Left lobe of liver (tissue), 2 donors: ENCODE measurements at regions not wholly inside any gene's neighbourhood (a gene's known extent, or its start where the extent isn't known, plus 50 kb on each side); places are given as distances from the start of the nearest gene placed in this dataset.
A peak's percentile ranks its signal among the peaks of the same experiment; 100 is the strongest.
"Not testable (repeated sequence)": the region's sequence is repeated elsewhere in the genome, so short reads cannot be mapped to it uniquely, and the experiment has no call there.

ENCODE experiments used
- ATAC-seq: fragments of 200-7000 bp; cut with Tn5 transposase; one replicate; pipeline ENCODE4 v1.9.1; 2020; ENCODE audit warnings: mild to moderate bottlenecking, moderate library complexity
- DNase-seq: peaks from one replicate; pipeline ENCODE4 v3.0.0-alpha.2; 2020; ENCODE audit warnings: low spot score
- donor health status: DM: no; HTN: no; CAD: no; lungs with moderate emphysema.
- donor health status: DM: no; HTN: yes; CAD: no.

- ATAC-seq, result no peak
- no peak for DNase-seq
Observed at GRCh38 chr6:795046-795685, 102.2 kb upstream of the EXOC2 start.

GRCh38 chr6:793261-793660 is 100.3 kb upstream of the EXOC2 start:
- ATAC-seq, result no peak
- no peak for DNase-seq

- DNase-seq, result no peak
- no peak for ATAC-seq
Observed at GRCh38 chr6:792662-793061, 99.7 kb upstream of the EXOC2 start.

- no peak for ATAC-seq
- no peak for DNase-seq
Observed at GRCh38 chr6:788058-788457, 95.1 kb upstream of the EXOC2 start.

GRCh38 chr6:786946-787763 is 94.2 kb upstream of the EXOC2 start:
- ATAC-seq, result peak; percentile 82
- DNase-seq, result no peak

DNA sequence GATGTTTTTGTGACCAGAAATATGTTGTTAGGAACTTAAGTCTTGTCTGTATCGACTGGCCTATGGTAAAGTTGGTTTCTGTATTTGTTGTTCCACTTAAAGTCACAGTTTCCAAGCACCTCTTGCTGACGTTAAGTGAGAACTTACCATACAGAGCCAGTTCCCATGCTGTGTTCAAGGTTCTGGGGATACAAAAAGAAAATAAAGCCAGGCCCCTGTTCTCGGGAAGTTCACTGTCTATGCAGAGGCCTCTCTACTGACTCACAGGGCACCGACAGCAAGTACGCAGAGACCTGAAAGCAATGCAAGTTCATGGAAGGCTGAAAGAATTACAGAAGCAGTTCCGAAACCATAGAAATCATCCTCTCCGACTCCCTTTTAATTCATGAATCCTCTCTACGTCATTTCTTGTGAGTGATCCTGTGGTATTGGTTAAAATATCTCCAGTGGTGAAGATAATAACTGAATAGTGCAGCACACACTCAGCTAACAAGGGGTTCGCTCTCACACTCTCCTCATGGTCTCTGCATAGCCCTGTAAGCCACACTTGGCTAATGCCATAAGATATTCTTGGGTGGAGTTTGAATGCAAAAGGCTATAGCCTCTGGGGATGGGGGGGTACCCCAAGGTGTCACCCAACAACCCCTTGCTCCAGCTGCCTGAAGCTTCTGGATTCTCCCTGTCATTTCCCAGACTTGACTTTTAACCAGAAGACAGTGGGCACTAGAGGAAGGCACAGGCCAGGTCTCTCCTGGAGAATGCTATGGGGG is 91.2 kb upstream of the EXOC2 start:
- DNase-seq (no peak), ATAC-seq (no peak)

DNA sequence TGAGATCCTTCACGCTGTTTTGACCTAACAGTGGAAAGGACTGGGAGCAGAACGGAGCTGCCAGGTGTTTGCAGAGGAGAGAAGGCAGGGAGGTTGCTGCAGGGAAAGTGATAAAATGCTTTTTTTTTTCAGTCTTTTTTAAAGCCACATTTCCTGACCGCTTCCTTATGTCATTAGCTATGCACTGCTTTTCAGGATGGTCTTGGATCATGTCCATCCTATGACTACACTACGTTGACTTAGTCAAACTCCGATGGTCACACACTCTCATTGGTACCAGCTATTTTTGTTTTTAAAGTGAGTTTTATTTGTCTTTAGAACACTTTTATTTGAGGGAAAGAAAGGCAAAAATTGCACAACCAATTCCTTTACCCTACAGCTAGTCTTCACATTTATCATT is 89.2 kb upstream of the EXOC2 start:
- ATAC-seq (no peak), DNase-seq (no peak)

- DNase-seq (no peak), ATAC-seq (no peak)
Observed at GRCh38 chr6:781350-781961, 88.5 kb upstream of the EXOC2 start.

GRCh38 chr6:780706-781105 is 87.8 kb upstream of the EXOC2 start:
- ATAC-seq, result peak; percentile 42

DNA sequence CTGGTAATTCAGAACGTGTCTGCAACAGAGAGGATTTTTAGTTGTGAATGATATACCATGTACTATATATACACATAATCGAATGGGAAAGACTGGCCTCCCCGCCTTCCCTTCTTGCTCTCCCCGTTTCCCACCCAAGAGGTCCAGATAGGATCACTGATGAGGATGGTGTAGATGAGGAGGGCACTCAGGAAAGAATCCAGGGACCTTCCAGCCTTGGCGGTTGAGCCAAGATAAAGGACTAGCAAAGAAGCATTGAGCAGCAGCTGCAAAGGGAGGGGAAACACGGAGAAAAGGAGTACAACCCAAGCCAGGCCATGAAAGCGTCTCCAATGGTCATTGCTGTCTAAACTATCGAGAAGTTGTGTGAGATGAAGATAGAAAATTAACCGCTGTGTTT is 84.0 kb upstream of the EXOC2 start:
- ATAC-seq (no peak), DNase-seq (no peak)

More at GRCh38 chr6:780706-781105, 87.8 kb upstream of the EXOC2 start:
- no peak for DNase-seq

DNA sequence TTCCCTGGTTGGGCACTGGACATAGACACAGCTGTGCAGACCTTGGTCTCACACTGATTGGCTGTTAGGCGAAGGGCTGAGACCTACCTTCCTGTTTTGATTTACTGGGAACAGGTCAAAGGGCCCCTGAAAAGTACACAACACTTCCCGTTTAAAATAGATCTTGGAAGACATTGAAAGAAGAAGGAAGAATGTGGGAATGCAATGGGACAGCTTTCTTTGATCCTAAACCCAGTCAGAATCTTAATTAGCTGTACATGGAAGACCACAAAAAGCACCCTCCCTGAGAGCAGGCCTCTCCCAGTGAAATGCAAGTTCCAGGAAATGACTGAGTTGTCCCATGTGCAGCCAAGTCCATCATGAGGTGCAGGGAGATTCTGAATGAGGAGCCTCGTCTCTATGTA is 83.6 kb upstream of the EXOC2 start:
- no peak for DNase-seq
- ATAC-seq, result no peak

GRCh38 chr6:775863-776262 is 82.9 kb upstream of the EXOC2 start:
- ATAC-seq, result no peak
- DNase-seq, result no peak

DNA sequence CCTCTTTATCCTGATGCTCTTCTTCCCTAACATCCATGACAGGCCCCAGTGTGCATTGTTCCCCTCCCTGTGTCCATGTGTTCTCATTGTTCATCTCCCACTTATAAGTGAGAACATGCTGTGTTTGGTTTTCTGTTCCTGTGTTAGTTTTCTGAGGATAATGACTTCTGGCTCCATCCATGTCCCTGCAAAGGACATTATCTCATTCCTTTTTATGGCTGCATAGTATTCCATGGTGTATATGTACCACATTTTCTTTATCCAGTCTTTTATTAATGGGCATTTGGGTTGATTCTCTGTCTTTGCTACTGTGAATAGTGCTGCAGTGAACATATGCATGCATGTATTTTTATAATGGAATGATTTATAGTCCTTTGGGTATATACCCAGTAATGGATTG is 78.7 kb upstream of the EXOC2 start:
- DNase-seq, ATAC-seq: not testable (repeated sequence)

DNA sequence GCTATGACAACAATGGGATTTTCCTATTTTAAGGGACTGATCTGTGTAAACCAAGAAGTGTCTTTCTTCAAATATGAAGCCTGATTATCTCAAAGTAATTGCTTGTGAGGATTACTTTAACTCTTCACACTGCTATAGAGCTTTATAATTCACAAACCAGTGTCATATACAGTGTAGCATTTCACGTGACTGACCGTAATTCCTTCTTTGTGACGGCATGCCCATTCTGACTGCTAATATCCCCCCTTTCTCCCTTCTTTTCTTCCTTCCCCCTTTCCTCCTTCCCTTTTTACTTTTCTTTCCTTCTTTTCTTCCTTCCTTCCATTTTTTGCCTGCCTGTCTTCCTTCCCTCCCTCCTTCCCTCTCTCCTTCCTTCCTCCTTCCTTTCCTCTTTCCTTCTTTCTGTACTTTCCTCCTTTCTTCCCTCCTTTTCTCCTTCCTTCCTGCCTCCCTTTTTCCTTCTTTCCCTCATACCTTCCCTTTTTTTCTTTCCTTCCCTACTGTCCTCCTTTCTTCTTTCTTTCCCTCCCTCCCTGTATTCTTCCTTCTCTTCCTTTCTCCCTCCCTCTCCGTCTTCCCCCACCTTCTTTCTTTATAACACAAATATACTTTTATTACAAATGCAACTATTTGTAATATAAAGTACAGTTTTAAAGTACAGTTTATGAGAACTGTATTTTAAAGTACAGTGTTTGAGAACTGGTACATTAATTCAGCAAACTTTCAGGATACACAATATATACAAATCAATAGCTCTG is 75.0 kb upstream of the EXOC2 start:
- ATAC-seq, result no peak
- DNase-seq, result no peak

DNA sequence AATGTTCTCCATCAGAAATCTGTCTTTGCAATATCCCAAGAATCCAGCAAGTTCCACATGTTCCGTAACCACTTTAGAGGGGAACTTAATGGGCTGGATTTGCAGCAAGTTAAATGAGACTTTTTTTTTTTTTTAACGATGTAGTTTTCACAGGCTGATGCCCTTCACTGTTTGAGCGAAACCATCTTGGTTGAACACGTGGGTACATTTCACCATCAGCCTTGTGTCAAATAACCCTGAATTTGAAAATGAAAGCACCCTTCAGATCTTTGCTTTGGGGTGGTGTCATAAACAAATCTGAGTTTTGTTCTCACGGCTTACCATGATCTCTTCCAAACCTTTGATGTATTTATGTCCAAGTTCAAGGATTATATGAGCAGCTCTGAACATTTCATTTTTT is 73.7 kb upstream of the EXOC2 start:
- ATAC-seq (no peak), DNase-seq (no peak)

- ATAC-seq (no peak), DNase-seq (no peak)
Observed at GRCh38 chr6:761997-762396, 69.1 kb upstream of the EXOC2 start.

DNA sequence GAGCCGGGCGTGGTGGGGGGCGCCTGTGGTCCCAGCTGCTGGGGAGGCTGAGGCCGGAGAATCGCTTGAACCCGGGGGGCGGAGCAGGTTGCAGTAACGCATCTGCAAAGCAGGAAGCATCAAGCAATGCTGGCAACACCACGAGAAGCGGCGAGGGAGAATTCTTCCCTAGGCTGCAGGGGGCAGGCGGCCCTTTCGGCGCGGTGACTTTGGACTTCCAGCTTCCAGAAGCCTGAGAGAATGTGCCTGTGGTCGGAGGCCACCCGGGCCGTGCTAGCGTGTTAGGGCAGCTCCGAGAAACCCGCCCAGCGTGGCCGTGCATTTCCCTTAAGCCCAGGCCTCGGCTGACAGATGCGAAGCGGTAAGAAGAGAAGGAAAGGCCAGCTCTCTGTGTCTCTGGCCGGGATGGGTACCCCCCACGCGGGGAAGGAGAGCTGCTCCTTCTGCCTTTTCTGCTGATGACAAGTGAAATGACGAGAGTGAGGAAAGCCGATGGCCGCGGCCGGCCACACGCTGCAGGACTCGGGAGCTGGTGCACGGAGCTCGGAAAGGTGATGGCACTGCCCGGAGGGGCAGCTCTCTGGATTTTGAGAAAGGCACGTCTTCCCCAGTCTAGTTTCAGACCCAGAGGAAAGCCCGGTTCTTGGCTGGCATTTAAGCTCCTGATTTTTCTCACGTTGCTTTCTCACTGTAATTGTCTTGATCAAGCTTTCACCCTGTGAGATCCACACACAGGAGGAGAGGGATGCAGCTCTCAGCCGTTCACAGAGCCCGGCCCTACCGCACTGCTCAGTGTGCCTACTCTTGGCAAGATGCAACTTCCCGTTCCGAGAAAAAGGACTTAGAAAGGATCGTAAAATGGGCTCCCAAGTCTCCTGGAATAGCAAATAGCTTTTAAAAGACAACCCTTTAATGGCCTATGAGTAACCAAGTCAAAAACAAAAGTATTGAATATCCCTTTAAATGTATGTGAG is 68.3 kb upstream of the EXOC2 start:
- ATAC-seq, result no peak
- DNase-seq, result no peak

DNA sequence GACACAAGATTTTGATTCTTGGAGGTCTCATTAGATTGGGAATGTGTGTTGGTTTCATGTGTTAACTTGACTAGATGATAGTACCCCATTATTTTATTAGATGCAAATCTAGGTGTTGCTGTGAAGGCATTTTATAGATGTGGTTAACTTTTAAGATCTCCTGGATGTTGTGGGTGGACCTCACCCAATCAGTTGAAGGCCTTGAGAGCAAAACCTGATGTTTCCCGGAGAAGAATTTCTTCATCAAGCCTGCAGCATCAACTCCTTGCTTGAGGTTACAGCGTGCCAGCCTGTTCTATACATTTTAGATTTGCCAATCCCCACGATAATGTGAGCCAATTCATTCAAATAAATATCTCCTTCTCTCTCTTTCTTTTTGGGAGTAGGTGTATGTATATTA is 66.8 kb upstream of the EXOC2 start:
- DNase-seq, result no peak
- ATAC-seq, result no peak

DNA sequence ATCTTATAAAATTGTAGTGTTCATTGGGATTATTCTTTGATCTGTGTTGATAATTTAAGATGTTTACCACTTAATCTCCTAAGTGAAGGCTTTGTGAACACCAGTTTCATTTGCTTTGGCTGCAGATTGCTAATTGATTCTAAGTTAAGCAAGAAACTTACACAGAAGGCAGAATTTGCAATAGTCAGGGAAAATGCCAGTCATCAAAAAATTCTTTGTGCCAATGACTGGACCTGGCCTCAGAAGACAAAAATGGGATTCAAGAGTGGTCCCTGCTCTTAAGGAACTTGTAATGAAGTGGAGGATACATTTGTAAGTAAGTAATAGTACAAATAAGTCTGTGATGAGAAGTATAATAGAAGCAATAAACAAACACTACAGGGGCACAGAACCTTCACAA is 63.3 kb upstream of the EXOC2 start:
- DNase-seq (no peak), ATAC-seq (no peak)

- ATAC-seq, result peak; percentile 68
- no peak for DNase-seq
Observed at GRCh38 chr6:754202-754601, 61.3 kb upstream of the EXOC2 start.
